SK-N-SH treated with all-trans-retinoic acid at 6 μM for 48 hours (cell line): ENCODE measurements at regions not wholly inside any gene's neighbourhood (a gene's known extent, or its start where the extent isn't known, plus 50 kb on each side); places are given as distances from the start of the nearest gene placed in this dataset.

Source experiments
- ATAC-seq: fragments of 200-7000 bp; cut with Tn5 transposase; 3 replicates; pipeline ENCODE4 v1.9.1; 2020; ENCODE audit warnings: mild to moderate bottlenecking, moderate library complexity
- ARNTL ChIP-seq: fragments of 450-650 bp; formaldehyde crosslinking; IDR thresholded peaks from 2 replicates; pipeline ENCODE4 v1.5.0; 2020; ENCODE audit warnings: low read depth, mild to moderate bottlenecking, moderate library complexity, borderline replicate concordance
- BACH2 ChIP-seq: fragments of 250-450 bp; sonication (Bioruptor Pico); IDR thresholded peaks from 2 replicates; pipeline ENCODE4 v1.9.0; 2021; ENCODE audit warnings: mild to moderate bottlenecking, borderline replicate concordance
- CSDC2 ChIP-seq: fragments of 250-450 bp; sonication (Bioruptor Pico); IDR thresholded peaks from 2 replicates; pipeline ENCODE4 v1.5.0; 2020; ENCODE audit warnings: mild to moderate bottlenecking, moderate library complexity
- ESRRG ChIP-seq: fragments of 250-450 bp; sonication (Bioruptor Pico); IDR thresholded peaks from 2 replicates; pipeline ENCODE4 v1.6.1; 2021; ENCODE audit warnings: mild to moderate bottlenecking
- GLIS3 ChIP-seq: fragments of 250-450 bp; sonication (Bioruptor Pico); IDR thresholded peaks from 2 replicates; pipeline ENCODE4 v1.5.0; 2020; ENCODE audit warnings: mild to moderate bottlenecking, moderate library complexity
- ISL1 ChIP-seq: fragments of 250-450 bp; sonication (Bioruptor Pico); IDR thresholded peaks from 2 replicates; pipeline ENCODE4 v2.1.2; 2022; ENCODE audit warnings: mild to moderate bottlenecking, moderate library complexity
- OSR1 ChIP-seq: fragments of 250-450 bp; sonication (Bioruptor Pico); IDR thresholded peaks from 2 replicates; pipeline ENCODE4 v1.8.0; 2022; ENCODE audit warnings: moderate library complexity, mild to moderate bottlenecking, inconsistent platforms
- PATZ1 ChIP-seq: fragments of 250-450 bp; sonication (Bioruptor Pico); IDR thresholded peaks from 2 replicates; pipeline ENCODE4 v1.8.0; 2020; ENCODE audit warnings: mild to moderate bottlenecking, moderate library complexity, borderline replicate concordance
- POU6F1 ChIP-seq: fragments of 250-450 bp; sonication (Bioruptor Pico); IDR thresholded peaks from 2 replicates; pipeline ENCODE4 v1.8.0; 2021; ENCODE audit warnings: low read depth, mild to moderate bottlenecking, moderate library complexity, borderline replicate concordance
- PPARA ChIP-seq: fragments of 250-450 bp; sonication (Bioruptor Pico); IDR thresholded peaks from 2 replicates; pipeline ENCODE4 v1.5.0; 2020; ENCODE audit warnings: mild to moderate bottlenecking, borderline replicate concordance
- RARB ChIP-seq: fragments of 250-450 bp; sonication (Bioruptor Pico); IDR thresholded peaks from 2 replicates; pipeline ENCODE4 v1.8.0; 2021; ENCODE audit warnings: mild to moderate bottlenecking, moderate library complexity
- SNAI2 ChIP-seq: fragments of 250-450 bp; sonication (Bioruptor Pico); IDR thresholded peaks from 2 replicates; pipeline ENCODE4 v1.5.0; 2020; ENCODE audit warnings: mild to moderate bottlenecking, moderate library complexity
- TCF4 ChIP-seq: fragments of 250-450 bp; sonication (Bioruptor Pico); IDR thresholded peaks from 2 replicates; pipeline ENCODE4 v1.8.0; 2021; ENCODE audit warnings: mild to moderate bottlenecking, moderate library complexity, borderline replicate concordance
- TOX ChIP-seq: fragments of 250-450 bp; sonication (Bioruptor Pico); IDR thresholded peaks from 2 replicates; pipeline ENCODE4 v1.8.0; 2021; ENCODE audit warnings: mild to moderate bottlenecking, moderate library complexity, borderline replicate concordance
- ZC3H10 ChIP-seq: fragments of 250-450 bp; sonication (Bioruptor Pico); IDR thresholded peaks from 2 replicates; pipeline ENCODE4 v1.5.1; 2021; ENCODE audit warnings: mild to moderate bottlenecking, moderate library complexity
- ZFP3 ChIP-seq: fragments of 250-450 bp; sonication (Bioruptor Pico); IDR thresholded peaks from 2 replicates; pipeline ENCODE4 v1.5.0; 2020; ENCODE audit warnings: mild to moderate bottlenecking, moderate library complexity
- ZFP30 ChIP-seq: fragments of 450-650 bp; formaldehyde crosslinking; IDR thresholded peaks from 2 replicates; pipeline ENCODE4 v1.5.0; 2022; ENCODE audit warnings: mild to moderate bottlenecking, moderate library complexity
- ZNF565 ChIP-seq: fragments of 450-650 bp; formaldehyde crosslinking; conservative IDR thresholded peaks from 2 replicates; pipeline ENCODE4 v1.5.0; 2020; ENCODE audit warnings: low read depth, mild to moderate bottlenecking, moderate library complexity
- ZNF70 ChIP-seq: fragments of 450-650 bp; formaldehyde crosslinking; IDR thresholded peaks from 2 replicates; pipeline ENCODE4 v1.5.0; 2020; ENCODE audit warnings: mild to moderate bottlenecking, moderate library complexity
- ZNF8 ChIP-seq: fragments of 450-650 bp; formaldehyde crosslinking; IDR thresholded peaks from 2 replicates; pipeline ENCODE4 v1.5.0; 2020; ENCODE audit warnings: mild to moderate bottlenecking, moderate library complexity
- TF ChIP-seq, protein P1 (sequence below): fragments of 250-450 bp; sonication (Bioruptor Pico); IDR thresholded peaks from 2 replicates; pipeline ENCODE4 v1.5.0; 2020; ENCODE audit warnings: mild to moderate bottlenecking, moderate library complexity

GRCh38 chr1:14404862-14405301 is 193.6 kb upstream of the KAZN start:
- no peak for ATAC-seq
- TF ChIP-seq POU6F1 (CRISPR knock-in tag) (no peak), TCF4 (no peak), ZNF8 (no peak), CSDC2 (no peak), ZNF70 (CRISPR knock-in tag) (no peak), TOX (CRISPR knock-in tag) (no peak), OSR1 (no peak), ZFP30 (no peak), RARB (no peak), ISL1 (CRISPR knock-in tag) (no peak), ZNF565 (no peak), ESRRG (no peak), SNAI2 (CRISPR knock-in tag) (no peak), BACH2 (no peak), ZC3H10 (no peak), PPARA (CRISPR knock-in tag) (no peak)
- TF ChIP-seq, protein P1, sequence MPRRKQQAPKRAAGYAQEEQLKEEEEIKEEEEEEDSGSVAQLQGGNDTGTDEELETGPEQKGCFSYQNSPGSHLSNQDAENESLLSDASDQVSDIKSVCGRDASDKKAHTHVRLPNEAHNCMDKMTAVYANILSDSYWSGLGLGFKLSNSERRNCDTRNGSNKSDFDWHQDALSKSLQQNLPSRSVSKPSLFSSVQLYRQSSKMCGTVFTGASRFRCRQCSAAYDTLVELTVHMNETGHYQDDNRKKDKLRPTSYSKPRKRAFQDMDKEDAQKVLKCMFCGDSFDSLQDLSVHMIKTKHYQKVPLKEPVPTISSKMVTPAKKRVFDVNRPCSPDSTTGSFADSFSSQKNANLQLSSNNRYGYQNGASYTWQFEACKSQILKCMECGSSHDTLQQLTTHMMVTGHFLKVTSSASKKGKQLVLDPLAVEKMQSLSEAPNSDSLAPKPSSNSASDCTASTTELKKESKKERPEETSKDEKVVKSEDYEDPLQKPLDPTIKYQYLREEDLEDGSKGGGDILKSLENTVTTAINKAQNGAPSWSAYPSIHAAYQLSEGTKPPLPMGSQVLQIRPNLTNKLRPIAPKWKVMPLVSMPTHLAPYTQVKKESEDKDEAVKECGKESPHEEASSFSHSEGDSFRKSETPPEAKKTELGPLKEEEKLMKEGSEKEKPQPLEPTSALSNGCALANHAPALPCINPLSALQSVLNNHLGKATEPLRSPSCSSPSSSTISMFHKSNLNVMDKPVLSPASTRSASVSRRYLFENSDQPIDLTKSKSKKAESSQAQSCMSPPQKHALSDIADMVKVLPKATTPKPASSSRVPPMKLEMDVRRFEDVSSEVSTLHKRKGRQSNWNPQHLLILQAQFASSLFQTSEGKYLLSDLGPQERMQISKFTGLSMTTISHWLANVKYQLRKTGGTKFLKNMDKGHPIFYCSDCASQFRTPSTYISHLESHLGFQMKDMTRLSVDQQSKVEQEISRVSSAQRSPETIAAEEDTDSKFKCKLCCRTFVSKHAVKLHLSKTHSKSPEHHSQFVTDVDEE (CRISPR knock-in tag): no peak

GRCh38 chr1:14412235-14412634 is 186.2 kb upstream of the KAZN start:
- ATAC-seq: no peak
- TF ChIP-seq PPARA (CRISPR knock-in tag) (no peak), ARNTL (CRISPR knock-in tag) (no peak), RARB (no peak), ZFP3 (CRISPR knock-in tag) (no peak), TOX (CRISPR knock-in tag) (no peak), POU6F1 (CRISPR knock-in tag) (no peak), SNAI2 (CRISPR knock-in tag) (no peak), CSDC2 (no peak), ZNF565 (no peak), ZC3H10 (no peak), BACH2 (no peak), PATZ1 (CRISPR knock-in tag) (no peak), ZNF8 (no peak), GLIS3 (CRISPR knock-in tag) (no peak), TCF4 (no peak)
- TF ChIP-seq, protein P1 (CRISPR knock-in tag): no peak
